Umbilical cord (tissue), 1 donor: ENCODE measurements at regions not wholly inside any gene's neighbourhood (a gene's known extent, or its start where the extent isn't known, plus 50 kb on each side); places are given as distances from the start of the nearest gene placed in this dataset.

ENCODE experiments used
- DNase-seq: peaks from one replicate; pipeline ENCODE4 v3.0.0-alpha.2; 2015; ENCODE audit warnings: low spot score

GRCh38 chr20:21033817-21034216 lies 72.3 kb downstream of the LINC00237 start:
- DNase-seq, result no peak

- no peak for DNase-seq
Observed at GRCh38 chr20:21031666-21032065, 74.5 kb downstream of the LINC00237 start.

- DNase-seq, result no peak
Observed at GRCh38 chr20:21029341-21029740, 76.8 kb downstream of the LINC00237 start.

- no peak for DNase-seq
Observed at GRCh38 chr20:21028921-21029320, 77.2 kb downstream of the LINC00237 start.

GRCh38 chr20:21028436-21028835 lies 77.7 kb downstream of the LINC00237 start:
- no peak for DNase-seq

- DNase-seq, result no peak
Observed at GRCh38 chr20:21027569-21027968, 78.6 kb downstream of the LINC00237 start.

- no peak for DNase-seq
Observed at GRCh38 chr20:21026951-21027350, 79.2 kb downstream of the LINC00237 start.

- DNase-seq, result no peak
Observed at GRCh38 chr20:21024420-21024819, 81.7 kb downstream of the LINC00237 start.

- no peak for DNase-seq
Observed at GRCh38 chr20:21022925-21023324, 83.2 kb downstream of the LINC00237 start.

- DNase-seq, result no peak
Observed at GRCh38 chr20:21021472-21021790, 84.7 kb downstream of the LINC00237 start.

GRCh38 chr20:21020659-21021471 lies 85.3 kb downstream of the LINC00237 start:
- DNase-seq, result no peak

- DNase-seq, result no peak
Observed at GRCh38 chr20:21019814-21020658, 86.1 kb downstream of the LINC00237 start.

GRCh38 chr20:21019468-21019813 lies 86.7 kb downstream of the LINC00237 start:
- no peak for DNase-seq

- DNase-seq, result no peak
Observed at GRCh38 chr20:21018576-21018975, 87.6 kb downstream of the LINC00237 start.

GRCh38 chr20:21017528-21018085 lies 88.6 kb downstream of the LINC00237 start:
- no peak for DNase-seq

- no peak for DNase-seq
Observed at GRCh38 chr20:21016751-21017150, 89.4 kb downstream of the LINC00237 start.

- no peak for DNase-seq
Observed at GRCh38 chr20:21014528-21014927, 91.6 kb downstream of the LINC00237 start.

- no peak for DNase-seq
Observed at GRCh38 chr20:21008951-21009350, 97.2 kb downstream of the LINC00237 start.

GRCh38 chr20:21006611-21007010 lies 99.5 kb downstream of the LINC00237 start:
- no peak for DNase-seq

GRCh38 chr20:21004386-21005076 lies 101.6 kb downstream of the LINC00237 start:
- DNase-seq, result no peak

- no peak for DNase-seq
Observed at GRCh38 chr20:21003902-21004301, 102.3 kb downstream of the LINC00237 start.

- no peak for DNase-seq
Observed at GRCh38 chr20:21002486-21002885, 103.7 kb downstream of the LINC00237 start.
